ENCODE measurements at regions not wholly inside any gene's neighbourhood (a gene's known extent, or its start where the extent isn't known, plus 50 kb on each side); places are given as distances from the start of the nearest gene placed in this dataset. TPM values are rescaled to one million over a fixed set of nuclear protein-coding genes. Genes with fewer than 3 reads are reported as not detected.

Small RNA genes lying in the stretch of these regions (small RNA-seq; reads per million reads assigned to genes)
- gene RNA5SP166 = not detected
- not detected for gene RNU7-197P

All from fibroblast of the aortic adventitia (primary cell).